ENCODE measurements at regions not wholly inside any gene's neighbourhood (a gene's known extent, or its start where the extent isn't known, plus 50 kb on each side); places are given as distances from the start of the nearest gene placed in this dataset.

DNA sequence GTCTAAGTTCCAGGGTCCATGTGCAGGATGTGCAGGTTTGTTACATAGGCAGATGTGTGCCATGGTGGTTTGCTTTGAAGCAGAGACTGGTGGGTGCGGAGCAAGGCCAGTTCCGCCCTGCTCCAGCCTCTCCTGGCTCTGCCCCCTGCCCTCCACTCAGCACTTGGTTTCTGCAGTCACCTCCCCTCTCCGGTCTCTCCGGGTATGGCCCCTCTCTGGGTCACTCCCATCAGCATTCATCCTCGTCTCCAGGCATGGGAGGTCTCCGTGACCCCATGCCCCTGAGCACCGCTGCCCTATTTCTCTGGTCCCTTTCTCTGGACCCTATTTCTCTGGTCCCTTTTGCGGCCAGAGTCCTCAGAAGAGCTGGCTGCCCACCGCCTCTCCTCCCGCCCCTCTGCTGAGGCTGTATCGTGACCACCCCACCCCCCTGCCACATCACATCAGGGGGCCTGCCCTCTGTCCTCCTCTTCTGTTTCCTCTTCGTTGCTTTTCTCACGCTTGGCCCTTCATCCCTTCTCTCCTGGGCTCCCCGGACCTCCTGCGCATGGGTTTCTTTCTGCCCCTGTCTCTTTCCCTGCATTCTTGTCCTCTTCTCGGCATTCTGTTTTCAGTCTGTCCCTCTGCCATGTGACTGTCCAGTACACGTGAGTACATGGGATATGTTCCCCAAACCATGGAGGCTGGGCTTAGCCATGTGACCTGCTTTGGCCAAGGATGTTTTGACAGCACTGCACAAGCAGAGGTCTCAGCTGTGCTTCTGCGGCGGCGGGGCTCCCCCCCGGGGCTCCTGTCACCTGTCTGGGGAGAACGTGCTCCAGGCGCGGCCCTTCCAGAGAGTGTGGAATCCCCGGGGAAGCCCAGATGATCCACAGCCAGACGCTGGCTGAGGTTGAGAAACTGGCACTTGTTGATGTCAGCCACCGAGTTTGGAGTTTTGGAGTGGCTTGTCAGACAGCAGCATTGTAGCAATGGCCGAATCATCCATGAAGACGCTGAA is 54.4 kb upstream of the C1orf174 start:
- no peak overlapping the region for H3K4me3 ChIP-seq (replicated peaks; ENCODE audit: low read depth, low read length)
- DNase-seq (ENCODE audit: extremely low read depth, low read depth): no peak
- TF ChIP-seq, protein P1, sequence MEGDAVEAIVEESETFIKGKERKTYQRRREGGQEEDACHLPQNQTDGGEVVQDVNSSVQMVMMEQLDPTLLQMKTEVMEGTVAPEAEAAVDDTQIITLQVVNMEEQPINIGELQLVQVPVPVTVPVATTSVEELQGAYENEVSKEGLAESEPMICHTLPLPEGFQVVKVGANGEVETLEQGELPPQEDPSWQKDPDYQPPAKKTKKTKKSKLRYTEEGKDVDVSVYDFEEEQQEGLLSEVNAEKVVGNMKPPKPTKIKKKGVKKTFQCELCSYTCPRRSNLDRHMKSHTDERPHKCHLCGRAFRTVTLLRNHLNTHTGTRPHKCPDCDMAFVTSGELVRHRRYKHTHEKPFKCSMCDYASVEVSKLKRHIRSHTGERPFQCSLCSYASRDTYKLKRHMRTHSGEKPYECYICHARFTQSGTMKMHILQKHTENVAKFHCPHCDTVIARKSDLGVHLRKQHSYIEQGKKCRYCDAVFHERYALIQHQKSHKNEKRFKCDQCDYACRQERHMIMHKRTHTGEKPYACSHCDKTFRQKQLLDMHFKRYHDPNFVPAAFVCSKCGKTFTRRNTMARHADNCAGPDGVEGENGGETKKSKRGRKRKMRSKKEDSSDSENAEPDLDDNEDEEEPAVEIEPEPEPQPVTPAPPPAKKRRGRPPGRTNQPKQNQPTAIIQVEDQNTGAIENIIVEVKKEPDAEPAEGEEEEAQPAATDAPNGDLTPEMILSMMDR (IDR thresholded peaks at IDR 0.05; ENCODE audit: low read depth, low read length, missing control alignments): no peak

DNA sequence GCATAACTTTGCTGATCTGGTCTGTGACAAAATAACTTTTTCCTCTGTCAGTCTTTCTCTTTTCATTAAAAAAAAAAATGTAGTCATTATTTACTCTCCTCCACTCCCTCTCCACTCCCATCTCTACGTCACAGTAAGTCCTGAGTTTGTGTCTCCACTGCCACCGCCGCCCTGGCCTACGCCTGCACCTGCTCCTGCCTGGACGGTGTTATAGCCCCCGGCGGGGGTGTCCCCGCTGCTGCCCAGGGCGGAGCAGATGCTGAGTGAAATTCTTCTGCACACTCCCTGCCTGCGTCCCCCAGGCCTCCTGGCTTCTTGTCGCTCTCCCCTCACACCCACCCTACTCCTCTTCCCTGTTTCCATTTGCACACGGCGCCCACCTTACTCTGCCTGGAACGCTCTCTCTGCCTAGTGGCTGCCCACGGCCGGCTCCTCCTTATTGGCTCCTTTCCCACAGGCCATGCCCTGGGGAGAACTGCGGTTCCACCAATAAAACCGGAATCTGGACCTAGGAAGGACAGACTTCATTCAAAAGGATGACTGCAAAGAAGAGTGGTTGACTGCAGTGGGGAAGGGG is 55.2 kb upstream of the C1orf174 start:
- TF ChIP-seq, protein P1 (IDR thresholded peaks at IDR 0.05; ENCODE audit: low read depth, low read length, missing control alignments): no peak
- no peak overlapping the region for H3K4me3 ChIP-seq (replicated peaks; ENCODE audit: low read depth, low read length)
- no peak for DNase-seq (ENCODE audit: extremely low read depth, low read depth)

DNA sequence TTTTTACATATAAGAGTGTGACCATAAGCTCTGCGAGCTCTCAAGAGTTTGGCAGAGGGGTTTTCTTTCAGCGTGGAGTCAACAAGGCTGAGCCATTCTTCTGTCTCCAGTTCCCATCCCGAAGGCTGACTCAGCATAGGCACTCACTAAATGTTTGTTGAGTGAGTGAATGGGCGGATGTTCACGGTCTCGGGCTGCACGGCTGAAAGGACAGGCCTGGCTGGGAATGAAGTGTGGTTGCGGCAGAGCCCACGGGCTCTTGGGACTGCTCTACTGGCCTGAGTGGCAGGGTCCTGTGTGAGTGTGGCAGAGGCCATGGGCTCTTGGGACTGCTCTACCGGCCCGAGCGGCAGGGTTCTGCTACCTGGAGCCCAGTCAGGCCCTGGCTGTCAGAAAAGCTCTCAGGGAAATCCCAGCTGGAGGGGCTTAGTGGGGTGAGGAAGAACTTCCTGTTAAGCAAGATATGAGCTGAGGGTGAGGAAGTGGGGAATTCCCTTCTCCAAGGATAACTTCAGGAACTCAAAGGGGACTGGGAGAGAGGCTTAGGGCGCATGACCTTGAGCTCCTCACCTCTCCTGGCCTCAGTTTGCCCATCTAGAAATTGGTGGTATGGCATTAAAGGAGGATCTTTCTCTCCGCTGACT is 56.6 kb upstream of the C1orf174 start:
- TF ChIP-seq, protein P1 (IDR thresholded peaks at IDR 0.05; ENCODE audit: low read depth, low read length, missing control alignments): no peak
- H3K4me3 ChIP-seq (replicated peaks; ENCODE audit: low read depth, low read length): no peak overlapping the region
- no peak for DNase-seq (ENCODE audit: extremely low read depth, low read depth)

DNA sequence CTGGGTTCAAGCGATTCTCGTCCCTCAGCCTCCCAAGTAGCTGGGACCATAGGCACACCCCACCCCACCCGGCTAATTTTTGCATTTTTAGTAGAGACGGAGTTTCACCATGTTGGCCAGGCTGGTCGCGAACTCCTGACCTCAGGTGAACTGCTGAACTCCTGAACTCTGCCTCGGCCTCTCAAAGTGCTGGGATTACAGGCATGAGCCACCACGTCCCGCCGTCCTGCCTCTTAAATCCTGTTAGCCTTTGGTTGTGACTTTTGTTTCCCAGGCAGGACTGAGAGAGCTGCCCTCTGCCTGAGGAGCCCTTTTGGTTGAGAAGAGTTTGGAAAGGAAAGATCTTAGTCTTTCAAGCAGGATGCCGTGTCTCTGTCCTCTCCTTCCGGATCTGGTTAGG is 59.3 kb upstream of the C1orf174 start:
- no peak overlapping the region for H3K4me3 ChIP-seq (replicated peaks; ENCODE audit: low read depth, low read length)
- no peak for DNase-seq (ENCODE audit: extremely low read depth, low read depth)
- TF ChIP-seq, protein P1 (IDR thresholded peaks at IDR 0.05; ENCODE audit: low read depth, low read length, missing control alignments): no peak

DNA sequence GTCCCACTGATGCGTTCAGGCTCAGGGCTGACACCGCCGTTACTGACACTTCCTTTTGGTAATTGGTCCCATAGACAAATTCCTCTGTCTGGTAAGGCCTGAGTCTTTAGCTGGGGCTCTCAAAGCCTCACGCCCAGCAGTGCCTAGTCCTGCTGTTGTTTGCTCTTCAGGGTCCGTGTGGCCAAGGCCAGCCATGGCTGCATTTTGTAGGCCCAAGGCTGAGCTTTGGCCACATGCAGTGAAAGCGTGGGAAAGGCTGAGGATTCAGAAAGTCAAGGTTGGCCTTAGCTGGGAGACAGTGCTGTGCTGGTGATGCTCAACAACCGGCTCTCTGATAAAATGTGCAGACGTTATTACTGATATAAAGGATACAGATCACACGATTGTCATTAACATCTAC is 63.5 kb upstream of the C1orf174 start:
- no peak overlapping the region for H3K4me3 ChIP-seq (replicated peaks; ENCODE audit: low read depth, low read length)
- TF ChIP-seq, protein P1 (IDR thresholded peaks at IDR 0.05; ENCODE audit: low read depth, low read length, missing control alignments): no peak
- DNase-seq (ENCODE audit: extremely low read depth, low read depth): no peak

DNA sequence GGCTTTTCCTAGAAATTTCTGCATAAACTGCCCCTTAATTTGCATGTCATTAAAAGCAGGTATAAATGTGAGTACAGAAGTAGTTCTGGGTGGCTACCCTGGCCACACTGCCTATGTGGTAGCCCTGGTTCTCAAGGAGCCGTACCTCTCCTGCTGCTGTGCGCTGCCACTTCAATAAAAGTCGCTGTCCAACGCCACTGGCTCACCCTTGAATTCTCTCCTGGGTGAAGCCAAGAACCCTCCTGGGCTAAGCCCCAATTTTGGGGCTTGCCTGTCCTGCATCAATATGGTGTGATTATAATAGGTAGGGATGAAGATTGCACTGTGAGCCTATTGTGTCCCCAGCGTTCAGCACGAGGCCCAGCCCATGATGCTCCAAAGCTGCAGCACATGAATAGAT is 65.6 kb upstream of the C1orf174 start:
- no peak for DNase-seq (ENCODE audit: extremely low read depth, low read depth)
- no peak overlapping the region for H3K4me3 ChIP-seq (replicated peaks; ENCODE audit: low read depth, low read length)
- TF ChIP-seq, protein P1 (IDR thresholded peaks at IDR 0.05; ENCODE audit: low read depth, low read length, missing control alignments): no peak

All from HFF-Myc (cell line).